Natural killer cell (primary cell): ENCODE measurements at regions not wholly inside any gene's neighbourhood (a gene's known extent, or its start where the extent isn't known, plus 50 kb on each side); places are given as distances from the start of the nearest gene placed in this dataset.

Experiments
- ATAC-seq, 3 donors: fragments of 150-1000 bp in 2 of 3; fragments of 200-7000 bp in 1 of 3; cut with Tn5 transposase; 1 replicate in 1 of 3; 2 replicates in 2 of 3; pipeline ENCODE4 v1.10.0; 2021; ENCODE audit warnings: mild to moderate bottlenecking in 2 of 3, moderate library complexity in 2 of 3
- DNase-seq, 2 donors: peaks; one replicate each; pipeline versions ENCODE4 v3.0.0 to v3.0.0-alpha.2; 2013 to 2021; ENCODE audit warnings: mixed read lengths in 1 of 2
- H3K27ac ChIP-seq: one replicate; pipeline ENCODE4 v1.5.1; 2013; ENCODE audit warnings: mild to moderate bottlenecking, low read length
- H3K27me3 ChIP-seq: one replicate; pipeline ENCODE4 v1.6.1; 2013; ENCODE audit warnings: low read length; ENCODE audit not compliant: control insufficient read depth, insufficient read depth
- H3K36me3 ChIP-seq: one replicate; pipeline ENCODE4 v1.6.1; 2013; ENCODE audit warnings: low read length; ENCODE audit not compliant: control insufficient read depth, insufficient read depth
- H3K4me1 ChIP-seq: one replicate; pipeline ENCODE4 v1.6.1; 2013; ENCODE audit warnings: low read length; ENCODE audit not compliant: control insufficient read depth, insufficient read depth
- H3K4me3 ChIP-seq: one replicate; pipeline ENCODE4 v1.5.1; 2013; ENCODE audit warnings: low read length
- H3K9me3 ChIP-seq: one replicate; pipeline ENCODE4 v1.6.1; 2013; ENCODE audit warnings: low read length; ENCODE audit not compliant: control insufficient read depth, insufficient read depth
- H3K27ac Mint-ChIP-seq, 2 donors: one replicate each; pipeline ENCODE4 v1.8.0; 2022; ENCODE audit warnings: mild to moderate bottlenecking in 2 of 2, mixed read lengths in 2 of 2, moderate library complexity in 1 of 2
- H3K27me3 Mint-ChIP-seq, 2 donors: one replicate each; pipeline ENCODE4 v1.8.0; 2022; ENCODE audit warnings: low read depth in 2 of 2, mixed read lengths in 2 of 2
- H3K36me3 Mint-ChIP-seq: one replicate; pipeline ENCODE4 v1.8.0; 2022; ENCODE audit warnings: mixed read lengths
- H3K4me1 Mint-ChIP-seq, 2 donors: one replicate each; pipeline ENCODE4 v1.8.0; 2022; ENCODE audit warnings: mixed read lengths in 2 of 2
- H3K4me3 Mint-ChIP-seq: one replicate; pipeline ENCODE4 v1.8.0; 2022; ENCODE audit warnings: mild to moderate bottlenecking, moderate library complexity, mixed read lengths
- H3K9me3 Mint-ChIP-seq, 2 donors: one replicate each; pipeline ENCODE4 v1.8.0; 2022; ENCODE audit warnings: mixed read lengths in 2 of 2
- CTCF ChIP-seq: fragments of 200-600 bp; IDR thresholded peaks from one replicate; pipeline ENCODE4 v1.8.0; 2022; ENCODE audit warnings: antibody characterized with exemption
- WGBS: methylation state at CpG from one replicate; pipeline ENCODE4 v1.1.7; 2013; ENCODE audit warnings: missing lambda C conversion rate; ENCODE audit not compliant: insufficient coverage; 5-methylcytosine and 5-hydroxymethylcytosine counted together
- intact Hi-C: fragments of 100-400 bp; cut with micrococcal nuclease; formaldehyde crosslinking; loops from one replicate; pipeline ENCODE4 v1.14.2; 2022

GRCh38 chr18:34061226-34061625 is 163.5 kb downstream of the NOL4 start:
- Mint-ChIP-seq H3K9me3 (peaks cover 9 to 21% of the 10 kb centered on the region in 2 donors), H3K4me3 (no peak overlapping the region), H3K36me3 (no peaks in the 10 kb centered on the region), H3K27me3 (no peaks in the 10 kb centered on the region), H3K27ac (no peak overlapping the region), H3K4me1 (no peaks in the 10 kb centered on the region)
- Histone ChIP-seq H3K4me3 (no peak overlapping the region), H3K9me3 (peaks cover under 1% of the 10 kb centered on the region), H3K27ac (no peak overlapping the region), H3K27me3 (no peaks in the 10 kb centered on the region), H3K36me3 (no peaks in the 10 kb centered on the region), H3K4me1 (no peaks in the 10 kb centered on the region)
- intact Hi-C loops = no loop called here
- DNase-seq (no peak), ATAC-seq (no peak)
- TF ChIP-seq CTCF = no peak

- DNase-seq = no peak
- H3K36me3 ChIP-seq = no peaks in the 10 kb centered on the region
- peaks cover 14 to 26% of the 10 kb centered on the region in 2 donors for H3K9me3 Mint-ChIP-seq
- WGBS = no CpG with 5 or more reads among the region's 1 CpG
- no peaks in the 10 kb centered on the region for H3K4me1 Mint-ChIP-seq
- H3K4me3 ChIP-seq = no peak overlapping the region
- H3K27me3 ChIP-seq = no peaks in the 10 kb centered on the region
- H3K36me3 Mint-ChIP-seq = no peaks in the 10 kb centered on the region
- H3K27me3 Mint-ChIP-seq = no peaks in the 10 kb centered on the region
- no peak overlapping the region for H3K27ac ChIP-seq
- intact Hi-C loops = no loop called here
- no peak overlapping the region for H3K4me3 Mint-ChIP-seq
- TF ChIP-seq CTCF = no peak
- peaks cover 3% of the 10 kb centered on the region for H3K9me3 ChIP-seq
- no peak for ATAC-seq
- H3K27ac Mint-ChIP-seq = no peak overlapping the region
- no peaks in the 10 kb centered on the region for H3K4me1 ChIP-seq
These were observed 169.5 kb downstream of the NOL4 start for GRCh38 chr18:34055227-34055626.

GRCh38 chr18:34050661-34051060 is 174.1 kb downstream of the NOL4 start:
- TF ChIP-seq CTCF = no peak

GRCh38 chr18:34049511-34049910 is 175.2 kb downstream of the NOL4 start:
- TF ChIP-seq CTCF = no peak
- DNase-seq (no peak), ATAC-seq (no peak)
- Mint-ChIP-seq H3K27ac (no peak overlapping the region), H3K27me3 (no peaks in the 10 kb centered on the region), H3K36me3 (no peaks in the 10 kb centered on the region), H3K4me1 (no peaks in the 10 kb centered on the region), H3K4me3 (no peak overlapping the region), H3K9me3 (peaks cover 5 to 10% of the 10 kb centered on the region in 2 donors)
- Histone ChIP-seq H3K4me3 (no peak overlapping the region), H3K4me1 (no peaks in the 10 kb centered on the region), H3K36me3 (no peaks in the 10 kb centered on the region), H3K27ac (no peak overlapping the region), H3K27me3 (no peaks in the 10 kb centered on the region), H3K9me3 (no peaks in the 10 kb centered on the region)
- WGBS = 80% methylated on average over 3 of the region's 3 CpGs
- intact Hi-C loops = no loop called here

More at GRCh38 chr18:34050661-34051060, 174.1 kb downstream of the NOL4 start:
- H3K27me3 ChIP-seq = no peaks in the 10 kb centered on the region
- H3K4me1 ChIP-seq = no peaks in the 10 kb centered on the region
- Mint-ChIP-seq H3K4me3 (no peak overlapping the region), H3K4me1 (no peaks in the 10 kb centered on the region), H3K27ac (no peak overlapping the region), H3K9me3 (peaks cover 7 to 12% of the 10 kb centered on the region in 2 donors), H3K27me3 (no peaks in the 10 kb centered on the region), H3K36me3 (no peaks in the 10 kb centered on the region)
- ATAC-seq (no peak), DNase-seq (no peak)
- H3K36me3 ChIP-seq = no peaks in the 10 kb centered on the region
- no peak overlapping the region for H3K4me3 ChIP-seq
- intact Hi-C loops = no loop called here
- 96% methylated on average over 2 of the region's 2 CpGs for WGBS
- no peak overlapping the region for H3K27ac ChIP-seq
- H3K9me3 ChIP-seq = no peaks in the 10 kb centered on the region
